Panc1 (cell line): ENCODE measurements at regions not wholly inside any gene's neighbourhood (a gene's known extent, or its start where the extent isn't known, plus 50 kb on each side); places are given as distances from the start of the nearest gene placed in this dataset.

ENCODE experiments used
- POLR2AphosphoS5 ChIP-seq: IDR thresholded peaks from 2 replicates; pipeline ENCODE4 v1.6.1; 2012; ENCODE audit warnings: mild to moderate bottlenecking, low read depth, low read length, moderate library complexity
- SIN3A ChIP-seq: IDR thresholded peaks from 2 replicates; pipeline ENCODE4 v1.6.1; 2012; ENCODE audit warnings: low read depth, mild to moderate bottlenecking, low read length, moderate library complexity, borderline replicate concordance; ENCODE audit not compliant: insufficient read depth
- TCF7L2 ChIP-seq: IDR thresholded peaks from 2 replicates; pipeline ENCODE4 v1.6.1; 2011; ENCODE audit warnings: mild to moderate bottlenecking, low read depth, low read length, inconsistent platforms
- TF ChIP-seq, protein P1 (sequence below): fragments of 450-650 bp; IDR thresholded peaks from 2 replicates; pipeline ENCODE4 v1.5.1; 2017; ENCODE audit warnings: mild to moderate bottlenecking
- TF ChIP-seq, protein P2 (sequence below), 2 experiments: IDR thresholded peaks; 2 replicates each; pipeline ENCODE4 v1.6.1; 2011 to 2012; ENCODE audit warnings: low read depth in 2 of 2, control low read depth in 1 of 2, low read length in 1 of 2, mild to moderate bottlenecking in 1 of 2, moderate library complexity in 1 of 2; ENCODE audit not compliant: insufficient read depth in 1 of 2

DNA sequence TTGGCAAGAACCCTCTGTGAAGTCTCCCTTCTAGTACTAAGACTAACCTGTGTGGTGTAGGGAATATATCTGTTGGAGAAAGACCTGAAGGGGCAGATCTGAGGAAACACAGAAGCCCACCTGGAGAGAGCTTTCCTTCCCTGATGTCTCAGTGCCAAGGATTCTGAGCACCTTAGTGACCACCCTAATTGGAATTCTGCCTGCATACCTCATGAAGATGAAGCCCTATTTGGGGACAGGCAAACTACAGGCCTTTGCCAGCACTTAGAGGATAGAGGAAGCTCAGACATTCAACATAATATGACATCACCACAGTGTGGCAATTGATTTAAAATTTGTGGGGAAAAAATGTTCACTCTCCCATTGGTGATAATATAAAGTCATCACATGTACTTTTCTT, 766.2 kb upstream of the KIRREL3 start:
- TF ChIP-seq, protein P1, sequence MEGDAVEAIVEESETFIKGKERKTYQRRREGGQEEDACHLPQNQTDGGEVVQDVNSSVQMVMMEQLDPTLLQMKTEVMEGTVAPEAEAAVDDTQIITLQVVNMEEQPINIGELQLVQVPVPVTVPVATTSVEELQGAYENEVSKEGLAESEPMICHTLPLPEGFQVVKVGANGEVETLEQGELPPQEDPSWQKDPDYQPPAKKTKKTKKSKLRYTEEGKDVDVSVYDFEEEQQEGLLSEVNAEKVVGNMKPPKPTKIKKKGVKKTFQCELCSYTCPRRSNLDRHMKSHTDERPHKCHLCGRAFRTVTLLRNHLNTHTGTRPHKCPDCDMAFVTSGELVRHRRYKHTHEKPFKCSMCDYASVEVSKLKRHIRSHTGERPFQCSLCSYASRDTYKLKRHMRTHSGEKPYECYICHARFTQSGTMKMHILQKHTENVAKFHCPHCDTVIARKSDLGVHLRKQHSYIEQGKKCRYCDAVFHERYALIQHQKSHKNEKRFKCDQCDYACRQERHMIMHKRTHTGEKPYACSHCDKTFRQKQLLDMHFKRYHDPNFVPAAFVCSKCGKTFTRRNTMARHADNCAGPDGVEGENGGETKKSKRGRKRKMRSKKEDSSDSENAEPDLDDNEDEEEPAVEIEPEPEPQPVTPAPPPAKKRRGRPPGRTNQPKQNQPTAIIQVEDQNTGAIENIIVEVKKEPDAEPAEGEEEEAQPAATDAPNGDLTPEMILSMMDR: no peak
- TF ChIP-seq, protein P2, sequence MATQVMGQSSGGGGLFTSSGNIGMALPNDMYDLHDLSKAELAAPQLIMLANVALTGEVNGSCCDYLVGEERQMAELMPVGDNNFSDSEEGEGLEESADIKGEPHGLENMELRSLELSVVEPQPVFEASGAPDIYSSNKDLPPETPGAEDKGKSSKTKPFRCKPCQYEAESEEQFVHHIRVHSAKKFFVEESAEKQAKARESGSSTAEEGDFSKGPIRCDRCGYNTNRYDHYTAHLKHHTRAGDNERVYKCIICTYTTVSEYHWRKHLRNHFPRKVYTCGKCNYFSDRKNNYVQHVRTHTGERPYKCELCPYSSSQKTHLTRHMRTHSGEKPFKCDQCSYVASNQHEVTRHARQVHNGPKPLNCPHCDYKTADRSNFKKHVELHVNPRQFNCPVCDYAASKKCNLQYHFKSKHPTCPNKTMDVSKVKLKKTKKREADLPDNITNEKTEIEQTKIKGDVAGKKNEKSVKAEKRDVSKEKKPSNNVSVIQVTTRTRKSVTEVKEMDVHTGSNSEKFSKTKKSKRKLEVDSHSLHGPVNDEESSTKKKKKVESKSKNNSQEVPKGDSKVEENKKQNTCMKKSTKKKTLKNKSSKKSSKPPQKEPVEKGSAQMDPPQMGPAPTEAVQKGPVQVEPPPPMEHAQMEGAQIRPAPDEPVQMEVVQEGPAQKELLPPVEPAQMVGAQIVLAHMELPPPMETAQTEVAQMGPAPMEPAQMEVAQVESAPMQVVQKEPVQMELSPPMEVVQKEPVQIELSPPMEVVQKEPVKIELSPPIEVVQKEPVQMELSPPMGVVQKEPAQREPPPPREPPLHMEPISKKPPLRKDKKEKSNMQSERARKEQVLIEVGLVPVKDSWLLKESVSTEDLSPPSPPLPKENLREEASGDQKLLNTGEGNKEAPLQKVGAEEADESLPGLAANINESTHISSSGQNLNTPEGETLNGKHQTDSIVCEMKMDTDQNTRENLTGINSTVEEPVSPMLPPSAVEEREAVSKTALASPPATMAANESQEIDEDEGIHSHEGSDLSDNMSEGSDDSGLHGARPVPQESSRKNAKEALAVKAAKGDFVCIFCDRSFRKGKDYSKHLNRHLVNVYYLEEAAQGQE (IDR thresholded peaks at IDR 0.05; ENCODE audit: insufficient read depth in 1 of 2, low read depth in 2 of 2, low read length in 1 of 2): no peak
- TF ChIP-seq POLR2AphosphoS5 (no peak), SIN3A (no peak), TCF7L2 (no peak)
